Fibroblast of the conjunctiva (primary cell): ENCODE measurements at regions not wholly inside any gene's neighbourhood (a gene's known extent, or its start where the extent isn't known, plus 50 kb on each side); places are given as distances from the start of the nearest gene placed in this dataset.

Experiments
- DNase-seq: peaks from one replicate; pipeline ENCODE4 v3.0.0-alpha.2; 2010; ENCODE audit warnings: low read depth

- no peak for DNase-seq
Observed at GRCh38 chr19:31560086-31561060, 211.1 kb upstream of the TSHZ3 start.

GRCh38 chr19:31562966-31563612 is 213.9 kb upstream of the TSHZ3 start:
- DNase-seq = no peak

- no peak for DNase-seq
Observed at GRCh38 chr19:31567776-31568175, 218.5 kb upstream of the TSHZ3 start.

- DNase-seq = no peak
Observed at GRCh38 chr19:31568724-31569123, 219.5 kb upstream of the TSHZ3 start.

- DNase-seq = no peak
Observed at GRCh38 chr19:31570718-31571117, 221.5 kb upstream of the TSHZ3 start.

- DNase-seq = no peak
Observed at GRCh38 chr19:31572102-31572975, 223.1 kb upstream of the TSHZ3 start.

- no peak for DNase-seq
Observed at GRCh38 chr19:31572976-31573298, 223.7 kb upstream of the TSHZ3 start.

GRCh38 chr19:31574251-31574973 is 225.2 kb upstream of the TSHZ3 start:
- no peak for DNase-seq

- no peak for DNase-seq
Observed at GRCh38 chr19:31575846-31576335, 226.7 kb upstream of the TSHZ3 start.

GRCh38 chr19:31578326-31578725 is 229.1 kb upstream of the TSHZ3 start:
- no peak for DNase-seq

GRCh38 chr19:31583148-31583547 is 233.9 kb upstream of the TSHZ3 start:
- DNase-seq = no peak

GRCh38 chr19:31586282-31586681 is 237.0 kb upstream of the TSHZ3 start:
- DNase-seq = no peak

GRCh38 chr19:31589109-31589508 is 239.9 kb upstream of the TSHZ3 start:
- DNase-seq = no peak

- DNase-seq = no peak
Observed at GRCh38 chr19:31591258-31591657, 242.0 kb upstream of the TSHZ3 start.

- no peak for DNase-seq
Observed at GRCh38 chr19:31592456-31592855, 243.2 kb upstream of the TSHZ3 start.

GRCh38 chr19:31594701-31595100 is 245.5 kb upstream of the TSHZ3 start:
- DNase-seq = no peak

GRCh38 chr19:31595521-31595920 is 246.3 kb upstream of the TSHZ3 start:
- DNase-seq = no peak

- DNase-seq = no peak
Observed at GRCh38 chr19:31596751-31597150, 247.5 kb upstream of the TSHZ3 start.

GRCh38 chr19:31597616-31598015 is 248.4 kb upstream of the TSHZ3 start:
- DNase-seq = no peak

GRCh38 chr19:31598730-31599238 is 249.5 kb upstream of the TSHZ3 start:
- no peak for DNase-seq

- no peak for DNase-seq
Observed at GRCh38 chr19:31600731-31601295, 251.6 kb upstream of the TSHZ3 start.
